ENCODE measurements at regions not wholly inside any gene's neighbourhood (a gene's known extent, or its start where the extent isn't known, plus 50 kb on each side); places are given as distances from the start of the nearest gene placed in this dataset.

DNA sequence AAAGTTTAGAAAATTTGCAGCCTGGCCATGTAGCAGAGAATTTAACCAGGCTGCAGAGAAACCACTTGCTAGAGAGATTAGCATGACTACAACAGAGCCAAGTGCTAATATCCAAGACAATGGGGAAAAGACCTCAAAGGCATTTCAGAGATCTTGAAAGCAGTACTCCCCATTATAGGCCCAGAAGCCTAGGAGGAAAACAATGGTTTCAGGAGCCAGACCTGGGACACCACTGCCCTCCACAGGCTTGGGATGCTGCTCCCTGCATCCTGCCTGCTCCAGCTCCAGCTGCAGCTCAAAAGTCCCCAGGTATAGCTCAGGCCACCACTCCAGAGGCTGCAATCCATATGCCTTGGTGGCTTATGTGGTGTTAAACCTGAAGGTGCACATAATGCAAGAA lies 101.5 kb upstream of the TMEM72 start:
- ATAC-seq (no peak), FAIRE-seq (no peak), DNase-seq (ENCODE audit: extremely low read depth in 1 of 4, low spot score in 3 of 4) (no peak)
- no peak overlapping the region for H3K9ac ChIP-seq (ENCODE audit: insufficient read depth in 1 of 2, low read depth in 2 of 2, low read length in 2 of 2)
- no peak overlapping the region for H3K4me3 ChIP-seq
- H2AFZ ChIP-seq (ENCODE audit: low read depth, low read length): no peak overlapping the region
- no TSS peak for BruUV-seq (replicated peaks)
- intact Hi-C loops (cut with micrococcal nuclease): no loop called here
- no peaks in the 10 kb centered on the region for H3K9me3 ChIP-seq (replicated peaks; ENCODE audit: control insufficient read depth, insufficient read depth, low read depth, low read length)
- POLR2A ChIA-PET: no interaction called here
- H3K27ac ChIP-seq (ENCODE audit: extremely low read depth, low read depth, low read length): no peak overlapping the region
- no peaks in the 10 kb centered on the region for H3K9me1 ChIP-seq (ENCODE audit: control insufficient read depth, insufficient read depth, low read length)
- H3K4me1 ChIP-seq (replicated peaks in 1 of 2; ENCODE audit: control insufficient read depth in 2 of 2, insufficient read depth in 2 of 2, low read length in 2 of 2): no peaks in the 10 kb centered on the region
- CTCF ChIA-PET (ENCODE audit: low intra/inter-chr PET ratio): no interaction called here
- H3K36me3 ChIP-seq (ENCODE audit: control insufficient read depth, insufficient read depth, low read length): no peaks in the 10 kb centered on the region
- TF ChIP-seq DMBX1 (CRISPR knock-in tag; IDR thresholded peaks at IDR 0.05; ENCODE audit: borderline replicate concordance) (no peak), NEUROD1 (IDR thresholded peaks at IDR 0.05; ENCODE audit: borderline replicate concordance, low read depth, low read length, partially characterized antibody) (no peak), FOXK1 (CRISPR knock-in tag; IDR thresholded peaks at IDR 0.05; ENCODE audit: borderline replicate concordance) (no peak), ETV6 (IDR thresholded peaks at IDR 0.05; ENCODE audit: borderline replicate concordance in 1 of 2, low read depth in 2 of 2, low read length in 1 of 2) (no peak), ETV6 (CRISPR knock-in tag; IDR thresholded peaks at IDR 0.05; ENCODE audit: borderline replicate concordance) (no peak), TCFL5 (CRISPR knock-in tag; conservative IDR thresholded peaks at IDR 0.05) (no peak), ZNF263 (CRISPR knock-in tag; IDR thresholded peaks at IDR 0.05; ENCODE audit: borderline replicate concordance) (no peak), L3MBTL2 (IDR thresholded peaks at IDR 0.05) (no peak), HMGN3 (IDR thresholded peaks at IDR 0.05; ENCODE audit: borderline replicate concordance, extremely low read depth, insufficient read length, low read depth, low read length) (no peak), SIN3A (IDR thresholded peaks at IDR 0.05; ENCODE audit: borderline replicate concordance in 2 of 2, control insufficient read depth in 1 of 2, low read depth in 2 of 2, low read length in 2 of 2) (no peak)
- TF ChIP-seq, protein P1, sequence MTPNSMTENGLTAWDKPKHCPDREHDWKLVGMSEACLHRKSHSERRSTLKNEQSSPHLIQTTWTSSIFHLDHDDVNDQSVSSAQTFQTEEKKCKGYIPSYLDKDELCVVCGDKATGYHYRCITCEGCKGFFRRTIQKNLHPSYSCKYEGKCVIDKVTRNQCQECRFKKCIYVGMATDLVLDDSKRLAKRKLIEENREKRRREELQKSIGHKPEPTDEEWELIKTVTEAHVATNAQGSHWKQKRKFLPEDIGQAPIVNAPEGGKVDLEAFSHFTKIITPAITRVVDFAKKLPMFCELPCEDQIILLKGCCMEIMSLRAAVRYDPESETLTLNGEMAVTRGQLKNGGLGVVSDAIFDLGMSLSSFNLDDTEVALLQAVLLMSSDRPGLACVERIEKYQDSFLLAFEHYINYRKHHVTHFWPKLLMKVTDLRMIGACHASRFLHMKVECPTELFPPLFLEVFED (CRISPR knock-in tag; conservative IDR thresholded peaks at IDR 0.05): no peak
- TF ChIP-seq, protein P2, sequence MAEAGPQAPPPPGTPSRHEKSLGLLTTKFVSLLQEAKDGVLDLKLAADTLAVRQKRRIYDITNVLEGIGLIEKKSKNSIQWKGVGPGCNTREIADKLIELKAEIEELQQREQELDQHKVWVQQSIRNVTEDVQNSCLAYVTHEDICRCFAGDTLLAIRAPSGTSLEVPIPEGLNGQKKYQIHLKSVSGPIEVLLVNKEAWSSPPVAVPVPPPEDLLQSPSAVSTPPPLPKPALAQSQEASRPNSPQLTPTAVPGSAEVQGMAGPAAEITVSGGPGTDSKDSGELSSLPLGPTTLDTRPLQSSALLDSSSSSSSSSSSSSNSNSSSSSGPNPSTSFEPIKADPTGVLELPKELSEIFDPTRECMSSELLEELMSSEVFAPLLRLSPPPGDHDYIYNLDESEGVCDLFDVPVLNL (CRISPR knock-in tag; IDR thresholded peaks at IDR 0.05; ENCODE audit: low read depth): no peak
- H3K4me2 ChIP-seq (ENCODE audit: insufficient read depth, low read length): no peak overlapping the region
- in situ Hi-C loops (cut with MboI): no loop called here
- H3K27me3 ChIP-seq (ENCODE audit: control insufficient read depth in 2 of 2, insufficient read depth in 2 of 2, low read length in 2 of 2): no peaks in the 10 kb centered on the region; a peak in 1 of 5 replicates
- no peaks in the 10 kb centered on the region for H4K20me1 ChIP-seq (replicated peaks; ENCODE audit: control insufficient read depth, insufficient read depth, low read length)
- H3K79me2 ChIP-seq (ENCODE audit: control insufficient read depth, insufficient read depth, low read length): no peaks in the 10 kb centered on the region

Data from K562 (cell line).